NB4 (cell line): ENCODE measurements at regions not wholly inside any gene's neighbourhood (a gene's known extent, or its start where the extent isn't known, plus 50 kb on each side); places are given as distances from the start of the nearest gene placed in this dataset.

Experiments used
- TF ChIP-seq, protein P1 (sequence below): IDR thresholded peaks from one replicate; pipeline ENCODE4 v1.5.1; 2012; ENCODE audit warnings: low read depth, low read length
- TF ChIP-seq, protein P2 (sequence below): IDR thresholded peaks from 2 replicates; pipeline ENCODE4 v1.6.1; 2011; ENCODE audit warnings: low read depth, low read length

DNA sequence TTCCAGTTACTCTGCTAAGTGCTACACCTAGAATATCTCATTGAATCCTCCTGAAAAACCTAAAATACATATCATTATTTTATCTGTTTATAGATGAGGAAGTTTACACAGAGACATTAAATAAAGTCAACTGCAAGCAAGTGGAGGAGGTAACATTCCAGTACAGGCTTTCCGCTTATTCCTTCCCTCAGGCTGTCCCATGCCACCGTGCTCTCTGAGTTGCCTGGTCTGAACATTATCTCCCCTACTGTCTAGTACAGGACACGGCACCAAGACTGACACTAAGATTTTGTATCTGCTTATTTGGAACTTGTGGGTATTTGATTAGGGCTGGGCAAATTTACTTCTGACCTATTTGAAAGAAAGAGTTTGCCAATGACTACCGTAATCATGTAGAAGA is 172.4 kb upstream of the STK32A start:
- TF ChIP-seq, protein P1, sequence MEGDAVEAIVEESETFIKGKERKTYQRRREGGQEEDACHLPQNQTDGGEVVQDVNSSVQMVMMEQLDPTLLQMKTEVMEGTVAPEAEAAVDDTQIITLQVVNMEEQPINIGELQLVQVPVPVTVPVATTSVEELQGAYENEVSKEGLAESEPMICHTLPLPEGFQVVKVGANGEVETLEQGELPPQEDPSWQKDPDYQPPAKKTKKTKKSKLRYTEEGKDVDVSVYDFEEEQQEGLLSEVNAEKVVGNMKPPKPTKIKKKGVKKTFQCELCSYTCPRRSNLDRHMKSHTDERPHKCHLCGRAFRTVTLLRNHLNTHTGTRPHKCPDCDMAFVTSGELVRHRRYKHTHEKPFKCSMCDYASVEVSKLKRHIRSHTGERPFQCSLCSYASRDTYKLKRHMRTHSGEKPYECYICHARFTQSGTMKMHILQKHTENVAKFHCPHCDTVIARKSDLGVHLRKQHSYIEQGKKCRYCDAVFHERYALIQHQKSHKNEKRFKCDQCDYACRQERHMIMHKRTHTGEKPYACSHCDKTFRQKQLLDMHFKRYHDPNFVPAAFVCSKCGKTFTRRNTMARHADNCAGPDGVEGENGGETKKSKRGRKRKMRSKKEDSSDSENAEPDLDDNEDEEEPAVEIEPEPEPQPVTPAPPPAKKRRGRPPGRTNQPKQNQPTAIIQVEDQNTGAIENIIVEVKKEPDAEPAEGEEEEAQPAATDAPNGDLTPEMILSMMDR = no peak
- TF ChIP-seq, protein P2, sequence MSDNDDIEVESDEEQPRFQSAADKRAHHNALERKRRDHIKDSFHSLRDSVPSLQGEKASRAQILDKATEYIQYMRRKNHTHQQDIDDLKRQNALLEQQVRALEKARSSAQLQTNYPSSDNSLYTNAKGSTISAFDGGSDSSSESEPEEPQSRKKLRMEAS = no peak
